ENCODE measurements at regions not wholly inside any gene's neighbourhood (a gene's known extent, or its start where the extent isn't known, plus 50 kb on each side); places are given as distances from the start of the nearest gene placed in this dataset.

DNA sequence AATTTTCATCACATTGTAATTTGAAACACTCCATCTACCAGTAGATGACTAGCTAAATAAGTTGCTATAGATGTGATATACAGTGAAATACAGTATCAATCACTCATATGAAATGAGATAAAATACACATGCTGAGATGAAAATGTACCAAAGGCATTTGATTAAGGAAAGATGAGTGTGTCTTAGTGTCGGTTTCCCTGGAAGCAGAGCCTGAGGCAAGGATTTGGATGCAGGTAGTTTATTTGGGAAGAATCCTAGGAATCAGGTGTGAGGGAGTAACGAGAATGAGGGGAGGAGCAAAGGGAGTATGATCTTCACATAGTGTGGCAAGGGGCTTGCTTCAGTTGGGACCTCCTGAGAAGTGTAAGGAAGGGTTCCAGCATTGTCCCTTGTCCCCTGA, 188.2 kb upstream of the CTBP2 start:
- DNase-seq, result no peak
- TF ChIP-seq POLR2A (IDR thresholded peaks at IDR 0.05) (no peak), POLR2AphosphoS5 (IDR thresholded peaks at IDR 0.05) (no peak)
- TF ChIP-seq, protein P1, sequence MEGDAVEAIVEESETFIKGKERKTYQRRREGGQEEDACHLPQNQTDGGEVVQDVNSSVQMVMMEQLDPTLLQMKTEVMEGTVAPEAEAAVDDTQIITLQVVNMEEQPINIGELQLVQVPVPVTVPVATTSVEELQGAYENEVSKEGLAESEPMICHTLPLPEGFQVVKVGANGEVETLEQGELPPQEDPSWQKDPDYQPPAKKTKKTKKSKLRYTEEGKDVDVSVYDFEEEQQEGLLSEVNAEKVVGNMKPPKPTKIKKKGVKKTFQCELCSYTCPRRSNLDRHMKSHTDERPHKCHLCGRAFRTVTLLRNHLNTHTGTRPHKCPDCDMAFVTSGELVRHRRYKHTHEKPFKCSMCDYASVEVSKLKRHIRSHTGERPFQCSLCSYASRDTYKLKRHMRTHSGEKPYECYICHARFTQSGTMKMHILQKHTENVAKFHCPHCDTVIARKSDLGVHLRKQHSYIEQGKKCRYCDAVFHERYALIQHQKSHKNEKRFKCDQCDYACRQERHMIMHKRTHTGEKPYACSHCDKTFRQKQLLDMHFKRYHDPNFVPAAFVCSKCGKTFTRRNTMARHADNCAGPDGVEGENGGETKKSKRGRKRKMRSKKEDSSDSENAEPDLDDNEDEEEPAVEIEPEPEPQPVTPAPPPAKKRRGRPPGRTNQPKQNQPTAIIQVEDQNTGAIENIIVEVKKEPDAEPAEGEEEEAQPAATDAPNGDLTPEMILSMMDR (IDR thresholded peaks at IDR 0.05 in 8 of 11, conservative IDR thresholded peaks at IDR 0.05 in 3 of 11), result no peak
- Histone ChIP-seq H3K9me3 (no peaks in the 10 kb centered on the region), H3K4me3 (no peak overlapping the region), H3K27me3 (replicated peaks in 1 of 7) (peaks cover 0 to 12% (median 0%) of the 10 kb centered on the region in 7 donors), H3K4me1 (no peaks in the 10 kb centered on the region), H3K36me3 (no peaks in the 10 kb centered on the region), H3K27ac (no peak overlapping the region)
- intact Hi-C loops (cut with DNase I; ENCODE audit: low total_unique reads), result no loop called here
- 62 to 78% (median 73%) methylated on average over 2 of the region's 2 CpGs for WGBS, 5 donors

- Histone ChIP-seq H3K27ac (no peak overlapping the region), H3K36me3 (no peaks in the 10 kb centered on the region), H3K27me3 (replicated peaks in 1 of 7) (peaks cover 0 to 18% (median 0%) of the 10 kb centered on the region in 7 donors), H3K4me3 (no peak overlapping the region), H3K4me1 (no peaks in the 10 kb centered on the region), H3K9me3 (peaks cover 0 to 14% (median 3%) of the 10 kb centered on the region in 8 donors)
- DNase-seq, result no peak
- no peak for TF ChIP-seq POLR2A (IDR thresholded peaks at IDR 0.05)
- 54 to 66% (median 56%) methylated on average over 19 of the region's 19 CpGs for WGBS, 5 donors
- intact Hi-C loops (cut with DNase I; ENCODE audit: low total_unique reads), result no loop called here
Observed at GRCh38 chr10:125344573-125345171, 184.3 kb upstream of the CTBP2 start.

- intact Hi-C loops (cut with DNase I; ENCODE audit: low total_unique reads), result no loop called here
- H3K36me3 ChIP-seq, result no peaks in the 10 kb centered on the region
- no peaks in the 10 kb centered on the region for H3K4me1 ChIP-seq
- no peak for DNase-seq
- H3K9me3 ChIP-seq, result peaks cover 0 to 14% (median 3%) of the 10 kb centered on the region in 8 donors
- TF ChIP-seq POLR2AphosphoS5 (IDR thresholded peaks at IDR 0.05) (no peak), POLR2A (IDR thresholded peaks at IDR 0.05) (no peak)
- TF ChIP-seq, protein P1 (IDR thresholded peaks at IDR 0.05 in 8 of 11, conservative IDR thresholded peaks at IDR 0.05 in 3 of 11), result no peak
- WGBS, 5 donors, result 79 to 90% (median 85%) methylated on average over 3 of the region's 3 CpGs
- no peak overlapping the region for H3K27ac ChIP-seq
- H3K27me3 ChIP-seq (replicated peaks in 1 of 7), result peaks cover 0 to 18% (median 0%) of the 10 kb centered on the region in 7 donors
- H3K4me3 ChIP-seq, result no peak overlapping the region
Observed at GRCh38 chr10:125343983-125344382, 183.6 kb upstream of the CTBP2 start.

- H3K4me1 ChIP-seq, result no peaks in the 10 kb centered on the region
- peaks cover 0 to 14% (median 0%) of the 10 kb centered on the region in 7 donors for H3K27me3 ChIP-seq (replicated peaks in 1 of 7)
- no peak overlapping the region for H3K27ac ChIP-seq
- no peak overlapping the region for H3K4me3 ChIP-seq
- no peak for DNase-seq
- WGBS, 5 donors, result 60 to 69% (median 64%) methylated on average over 10 of the region's 10 CpGs
- intact Hi-C loops (cut with DNase I; ENCODE audit: low total_unique reads), result no loop called here
- H3K9me3 ChIP-seq, result peaks cover 0 to 14% (median 3%) of the 10 kb centered on the region in 8 donors
- TF ChIP-seq POLR2AphosphoS5 (IDR thresholded peaks at IDR 0.05), result no peak
- TF ChIP-seq, protein P1 (IDR thresholded peaks at IDR 0.05 in 8 of 11, conservative IDR thresholded peaks at IDR 0.05 in 3 of 11), result peak in 9 of 11 experiments; percentile 35 to 63 (median 56)
- no peak for TF ChIP-seq POLR2A (IDR thresholded peaks at IDR 0.05)
- no peaks in the 10 kb centered on the region for H3K36me3 ChIP-seq
Observed at GRCh38 chr10:125343118-125343925, 183.0 kb upstream of the CTBP2 start.
